GM23338 (cell line): ENCODE measurements at regions not wholly inside any gene's neighbourhood (a gene's known extent, or its start where the extent isn't known, plus 50 kb on each side); places are given as distances from the start of the nearest gene placed in this dataset.
A peak's percentile ranks its signal among the peaks of the same experiment; 100 is the strongest.

Experiments used
- ATAC-seq: fragments of 200-7000 bp; cut with Tn5 transposase; 3 replicates; pipeline ENCODE4 v1.9.1; 2020
- DNase-seq: peaks from one replicate; pipeline ENCODE4 v3.0.0-alpha.2; 2015; ENCODE audit warnings: low spot score
- H2AFZ ChIP-seq: fragments of 200-600 bp; sonication (generic); 2 replicates; pipeline ENCODE4 v1.8.0; 2016; ENCODE audit warnings: antibody characterized with exemption, mild to moderate bottlenecking, moderate library complexity
- H3F3A ChIP-seq: fragments of 200-600 bp; sonication (generic); replicated peaks from 2 replicates; pipeline ENCODE4 v1.8.0; 2017; ENCODE audit warnings: antibody characterized with exemption, mixed run types, low read depth
- H3K27ac ChIP-seq: fragments of 200-600 bp; sonication (generic); 2 replicates; pipeline ENCODE4 v1.6.1; 2016; ENCODE audit warnings: low read depth
- H3K27me3 ChIP-seq: fragments of 200-600 bp; sonication (generic); 2 replicates; pipeline ENCODE4 v1.8.0; 2016; ENCODE audit warnings: mild to moderate bottlenecking, mixed run types, moderate library complexity; ENCODE audit not compliant: insufficient read depth
- H3K36me3 ChIP-seq: fragments of 200-600 bp; sonication (generic); 2 replicates; pipeline ENCODE4 v1.8.0; 2016; ENCODE audit warnings: mild to moderate bottlenecking; ENCODE audit not compliant: insufficient read depth
- H3K4me1 ChIP-seq: fragments of 200-600 bp; sonication (generic); 2 replicates; pipeline ENCODE4 v1.8.0; 2016; ENCODE audit warnings: mild to moderate bottlenecking, moderate library complexity; ENCODE audit not compliant: insufficient read depth
- H3K4me2 ChIP-seq: fragments of 200-600 bp; sonication (generic); 2 replicates; pipeline ENCODE4 v1.7.1; 2017; ENCODE audit warnings: mixed run types
- H3K4me3 ChIP-seq: fragments of 200-600 bp; sonication (generic); 2 replicates; pipeline ENCODE4 v1.6.1; 2016; ENCODE audit warnings: mixed run types
- H3K79me2 ChIP-seq: fragments of 200-600 bp; sonication (generic); replicated peaks from 2 replicates; pipeline ENCODE4 v1.8.0; 2017; ENCODE audit warnings: mild to moderate bottlenecking; ENCODE audit not compliant: insufficient read depth
- H3K9me2 ChIP-seq: fragments of 200-600 bp; sonication (generic); 2 replicates; pipeline ENCODE4 v1.8.0; 2017; ENCODE audit not compliant: insufficient read depth
- H4K20me1 ChIP-seq: fragments of 200-600 bp; sonication (generic); replicated peaks from 2 replicates; pipeline ENCODE4 v1.8.0; 2017; ENCODE audit warnings: mild to moderate bottlenecking; ENCODE audit not compliant: insufficient read depth
- H3K27ac Mint-ChIP-seq: 2 replicates; pipeline ENCODE4 v1.8.0; 2020; ENCODE audit warnings: inconsistent platforms, mild to moderate bottlenecking, moderate library complexity, mixed read lengths
- H3K27me3 Mint-ChIP-seq: 3 replicates; pipeline ENCODE4 v1.8.0; 2022; ENCODE audit warnings: low read depth, mild to moderate bottlenecking, moderate library complexity, mixed read lengths, inconsistent platforms; ENCODE audit not compliant: insufficient read depth, poor library complexity
- H3K36me3 Mint-ChIP-seq: 3 replicates; pipeline ENCODE4 v1.8.0; 2021; ENCODE audit warnings: low read depth, mild to moderate bottlenecking, inconsistent platforms, moderate library complexity, mixed read lengths
- H3K4me1 Mint-ChIP-seq: 3 replicates; pipeline ENCODE4 v1.8.0; 2020; ENCODE audit warnings: mild to moderate bottlenecking, inconsistent platforms, mixed read lengths
- H3K4me3 Mint-ChIP-seq: 3 replicates; pipeline ENCODE4 v1.8.0; 2021; ENCODE audit warnings: moderate library complexity, mild to moderate bottlenecking, inconsistent platforms, mixed read lengths
- H3K9me3 Mint-ChIP-seq: 3 replicates; pipeline ENCODE4 v1.8.0; 2020; ENCODE audit warnings: moderate library complexity, mild to moderate bottlenecking, inconsistent platforms, mixed read lengths
- CREB1 ChIP-seq: fragments of 250-450 bp; sonication (Bioruptor Pico); IDR thresholded peaks from 2 replicates; pipeline ENCODE4 v1.5.0; 2020; ENCODE audit warnings: low read depth, mild to moderate bottlenecking, moderate library complexity
- EZH2 ChIP-seq: fragments of 200-600 bp; sonication (generic); IDR thresholded peaks from one replicate; pipeline ENCODE4 v1.8.0; 2017; ENCODE audit warnings: antibody characterized with exemption, mild to moderate bottlenecking, low read depth; ENCODE audit not compliant: unreplicated experiment
- TF ChIP-seq, protein P1 (sequence below): IDR thresholded peaks from one replicate; pipeline ENCODE4 v1.6.1; 2018; ENCODE audit warnings: antibody characterized with exemption; ENCODE audit not compliant: unreplicated experiment
- TF ChIP-seq, protein P2 (sequence below): fragments of 250-450 bp; sonication (Bioruptor Pico); IDR thresholded peaks from 2 replicates; pipeline ENCODE4 v1.5.0; 2020; ENCODE audit warnings: mild to moderate bottlenecking, moderate library complexity

DNA sequence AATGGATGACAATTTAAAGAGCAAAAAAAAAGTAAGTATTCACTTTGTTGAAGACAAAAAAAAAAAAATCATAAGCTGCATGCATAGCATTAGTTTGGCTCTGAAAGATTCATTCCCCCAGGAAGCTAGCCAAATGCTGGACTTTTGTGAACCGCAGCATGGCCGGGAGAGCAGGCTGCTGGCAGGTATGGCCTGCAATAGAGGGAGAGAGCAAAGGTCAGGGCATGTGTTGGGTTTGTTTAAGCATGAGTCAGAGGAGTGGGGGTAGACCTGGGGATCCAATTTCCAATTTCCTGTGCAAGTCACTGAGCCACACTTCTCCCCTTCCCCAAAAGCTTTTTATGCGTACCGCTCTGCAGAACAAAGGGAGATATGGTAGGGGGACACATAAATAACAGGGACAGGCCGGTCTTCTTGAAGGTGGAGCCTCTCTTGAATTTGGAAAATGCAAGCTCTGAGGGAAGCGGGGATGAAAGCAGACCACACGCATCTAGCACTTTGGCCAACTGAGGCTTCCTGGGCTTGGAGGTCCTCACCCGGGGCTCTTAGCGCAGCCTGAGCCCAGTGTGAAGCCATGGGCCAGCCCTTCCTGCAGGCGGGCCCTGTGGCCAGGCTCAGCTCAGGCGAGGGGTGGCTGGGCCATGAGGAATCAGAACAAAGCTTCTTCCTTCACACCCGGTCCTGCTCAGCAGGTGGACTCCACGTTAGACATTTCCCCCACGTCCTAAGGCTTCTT lies 171.1 kb downstream of the TOMM20 start (continued):
- TF ChIP-seq, protein P1, sequence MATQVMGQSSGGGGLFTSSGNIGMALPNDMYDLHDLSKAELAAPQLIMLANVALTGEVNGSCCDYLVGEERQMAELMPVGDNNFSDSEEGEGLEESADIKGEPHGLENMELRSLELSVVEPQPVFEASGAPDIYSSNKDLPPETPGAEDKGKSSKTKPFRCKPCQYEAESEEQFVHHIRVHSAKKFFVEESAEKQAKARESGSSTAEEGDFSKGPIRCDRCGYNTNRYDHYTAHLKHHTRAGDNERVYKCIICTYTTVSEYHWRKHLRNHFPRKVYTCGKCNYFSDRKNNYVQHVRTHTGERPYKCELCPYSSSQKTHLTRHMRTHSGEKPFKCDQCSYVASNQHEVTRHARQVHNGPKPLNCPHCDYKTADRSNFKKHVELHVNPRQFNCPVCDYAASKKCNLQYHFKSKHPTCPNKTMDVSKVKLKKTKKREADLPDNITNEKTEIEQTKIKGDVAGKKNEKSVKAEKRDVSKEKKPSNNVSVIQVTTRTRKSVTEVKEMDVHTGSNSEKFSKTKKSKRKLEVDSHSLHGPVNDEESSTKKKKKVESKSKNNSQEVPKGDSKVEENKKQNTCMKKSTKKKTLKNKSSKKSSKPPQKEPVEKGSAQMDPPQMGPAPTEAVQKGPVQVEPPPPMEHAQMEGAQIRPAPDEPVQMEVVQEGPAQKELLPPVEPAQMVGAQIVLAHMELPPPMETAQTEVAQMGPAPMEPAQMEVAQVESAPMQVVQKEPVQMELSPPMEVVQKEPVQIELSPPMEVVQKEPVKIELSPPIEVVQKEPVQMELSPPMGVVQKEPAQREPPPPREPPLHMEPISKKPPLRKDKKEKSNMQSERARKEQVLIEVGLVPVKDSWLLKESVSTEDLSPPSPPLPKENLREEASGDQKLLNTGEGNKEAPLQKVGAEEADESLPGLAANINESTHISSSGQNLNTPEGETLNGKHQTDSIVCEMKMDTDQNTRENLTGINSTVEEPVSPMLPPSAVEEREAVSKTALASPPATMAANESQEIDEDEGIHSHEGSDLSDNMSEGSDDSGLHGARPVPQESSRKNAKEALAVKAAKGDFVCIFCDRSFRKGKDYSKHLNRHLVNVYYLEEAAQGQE = no peak
- no peak for TF ChIP-seq EZH2

DNA sequence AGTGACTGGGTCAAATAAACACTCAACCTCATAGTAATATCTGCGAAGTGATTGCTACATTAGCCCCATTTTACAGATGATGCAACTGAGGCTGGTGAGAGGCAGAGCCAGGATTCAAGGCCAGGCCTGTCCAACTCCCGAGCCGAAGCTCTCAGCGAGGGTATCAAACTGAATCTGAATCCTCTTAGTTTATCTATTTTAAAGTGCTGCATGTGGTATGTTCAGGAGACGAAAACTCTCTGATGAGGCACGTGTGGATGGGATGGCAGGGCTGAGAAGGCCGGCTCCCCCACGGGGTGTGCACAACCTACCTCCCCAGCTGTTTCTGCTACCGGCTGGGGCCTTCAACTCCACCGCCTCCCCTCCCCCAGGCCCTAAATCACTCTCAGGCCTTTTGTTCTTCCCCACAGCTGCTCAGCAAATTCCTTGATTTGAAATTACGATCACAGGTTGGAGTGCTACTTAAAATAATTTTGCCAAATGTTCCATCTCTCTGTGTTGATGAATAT lies 171.8 kb downstream of the TOMM20 start:
- DNase-seq = peak; percentile 60
- Histone ChIP-seq H3K4me3 (no peak overlapping the region), H3K79me2 (no peaks in the 10 kb centered on the region), H4K20me1 (no peaks in the 10 kb centered on the region), H3K4me1 (peaks cover 32% of the 10 kb centered on the region), H3K9me2 (no peaks in the 10 kb centered on the region), H3K27me3 (no peaks in the 10 kb centered on the region), H3K4me2 (peak overlapping the region; percentile 53; the same call in 1 of the 2 replicates), H2AFZ (peak overlapping the region; percentile 23; the same call in 1 of the 2 replicates), H3F3A (peaks cover 16% of the 10 kb centered on the region; the same call in 1 of the 2 replicates), H3K27ac (peak overlapping the region; percentile 61; the same call in 1 of the 2 replicates), H3K36me3 (no peaks in the 10 kb centered on the region)
- Mint-ChIP-seq H3K4me3 (peak overlapping the region; percentile 31; the same call in 1 of the 3 replicates), H3K36me3 (no peaks in the 10 kb centered on the region), H3K27me3 (peaks cover 5% of the 10 kb centered on the region), H3K4me1 (peaks cover 45% of the 10 kb centered on the region), H3K27ac (peak overlapping the region; percentile 96), H3K9me3 (no peaks in the 10 kb centered on the region; the same call in 2 of the 3 replicates)
- TF ChIP-seq, protein P2, sequence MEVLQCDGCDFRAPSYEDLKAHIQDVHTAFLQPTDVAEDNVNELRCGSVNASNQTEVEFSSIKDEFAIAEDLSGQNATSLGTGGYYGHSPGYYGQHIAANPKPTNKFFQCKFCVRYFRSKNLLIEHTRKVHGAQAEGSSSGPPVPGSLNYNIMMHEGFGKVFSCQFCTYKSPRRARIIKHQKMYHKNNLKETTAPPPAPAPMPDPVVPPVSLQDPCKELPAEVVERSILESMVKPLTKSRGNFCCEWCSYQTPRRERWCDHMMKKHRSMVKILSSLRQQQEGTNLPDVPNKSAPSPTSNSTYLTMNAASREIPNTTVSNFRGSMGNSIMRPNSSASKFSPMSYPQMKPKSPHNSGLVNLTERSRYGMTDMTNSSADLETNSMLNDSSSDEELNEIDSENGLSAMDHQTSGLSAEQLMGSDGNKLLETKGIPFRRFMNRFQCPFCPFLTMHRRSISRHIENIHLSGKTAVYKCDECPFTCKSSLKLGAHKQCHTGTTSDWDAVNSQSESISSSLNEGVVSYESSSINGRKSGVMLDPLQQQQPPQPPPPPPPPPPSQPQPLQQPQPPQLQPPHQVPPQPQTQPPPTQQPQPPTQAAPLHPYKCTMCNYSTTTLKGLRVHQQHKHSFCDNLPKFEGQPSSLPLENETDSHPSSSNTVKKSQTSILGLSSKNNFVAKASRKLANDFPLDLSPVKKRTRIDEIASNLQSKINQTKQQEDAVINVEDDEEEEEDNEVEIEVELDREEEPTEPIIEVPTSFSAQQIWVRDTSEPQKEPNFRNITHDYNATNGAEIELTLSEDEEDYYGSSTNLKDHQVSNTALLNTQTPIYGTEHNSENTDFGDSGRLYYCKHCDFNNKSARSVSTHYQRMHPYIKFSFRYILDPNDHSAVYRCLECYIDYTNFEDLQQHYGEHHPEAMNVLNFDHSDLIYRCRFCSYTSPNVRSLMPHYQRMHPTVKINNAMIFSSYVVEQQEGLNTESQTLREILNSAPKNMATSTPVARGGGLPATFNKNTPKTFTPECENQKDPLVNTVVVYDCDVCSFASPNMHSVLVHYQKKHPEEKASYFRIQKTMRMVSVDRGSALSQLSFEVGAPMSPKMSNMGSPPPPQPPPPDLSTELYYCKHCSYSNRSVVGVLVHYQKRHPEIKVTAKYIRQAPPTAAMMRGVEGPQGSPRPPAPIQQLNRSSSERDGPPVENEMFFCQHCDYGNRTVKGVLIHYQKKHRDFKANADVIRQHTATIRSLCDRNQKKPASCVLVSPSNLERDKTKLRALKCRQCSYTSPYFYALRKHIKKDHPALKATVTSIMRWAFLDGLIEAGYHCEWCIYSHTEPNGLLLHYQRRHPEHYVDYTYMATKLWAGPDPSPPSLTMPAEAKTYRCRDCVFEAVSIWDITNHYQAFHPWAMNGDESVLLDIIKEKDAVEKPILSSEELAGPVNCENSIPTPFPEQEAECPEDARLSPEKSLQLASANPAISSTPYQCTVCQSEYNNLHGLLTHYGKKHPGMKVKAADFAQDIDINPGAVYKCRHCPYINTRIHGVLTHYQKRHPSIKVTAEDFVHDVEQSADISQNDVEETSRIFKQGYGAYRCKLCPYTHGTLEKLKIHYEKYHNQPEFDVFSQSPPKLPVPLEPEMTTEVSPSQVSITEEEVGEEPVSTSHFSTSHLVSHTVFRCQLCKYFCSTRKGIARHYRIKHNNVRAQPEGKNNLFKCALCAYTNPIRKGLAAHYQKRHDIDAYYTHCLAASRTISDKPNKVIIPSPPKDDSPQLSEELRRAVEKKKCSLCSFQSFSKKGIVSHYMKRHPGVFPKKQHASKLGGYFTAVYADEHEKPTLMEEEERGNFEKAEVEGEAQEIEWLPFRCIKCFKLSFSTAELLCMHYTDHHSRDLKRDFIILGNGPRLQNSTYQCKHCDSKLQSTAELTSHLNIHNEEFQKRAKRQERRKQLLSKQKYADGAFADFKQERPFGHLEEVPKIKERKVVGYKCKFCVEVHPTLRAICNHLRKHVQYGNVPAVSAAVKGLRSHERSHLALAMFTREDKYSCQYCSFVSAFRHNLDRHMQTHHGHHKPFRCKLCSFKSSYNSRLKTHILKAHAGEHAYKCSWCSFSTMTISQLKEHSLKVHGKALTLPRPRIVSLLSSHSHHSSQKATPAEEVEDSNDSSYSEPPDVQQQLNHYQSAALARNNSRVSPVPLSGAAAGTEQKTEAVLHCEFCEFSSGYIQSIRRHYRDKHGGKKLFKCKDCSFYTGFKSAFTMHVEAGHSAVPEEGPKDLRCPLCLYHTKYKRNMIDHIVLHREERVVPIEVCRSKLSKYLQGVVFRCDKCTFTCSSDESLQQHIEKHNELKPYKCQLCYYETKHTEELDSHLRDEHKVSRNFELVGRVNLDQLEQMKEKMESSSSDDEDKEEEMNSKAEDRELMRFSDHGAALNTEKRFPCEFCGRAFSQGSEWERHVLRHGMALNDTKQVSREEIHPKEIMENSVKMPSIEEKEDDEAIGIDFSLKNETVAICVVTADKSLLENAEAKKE (CRISPR knock-in tag) = 0 out of 2 replicates have a peak, but pooled peaks have one; percentile 33
- TF ChIP-seq CREB1 (CRISPR knock-in tag) = no peak
- TF ChIP-seq EZH2 = no peak
- peak; percentile 58 for ATAC-seq
